HCT116 (cell line): ENCODE measurements at regions not wholly inside any gene's neighbourhood (a gene's known extent, or its start where the extent isn't known, plus 50 kb on each side); places are given as distances from the start of the nearest gene placed in this dataset.

Experiments
- CBX3 ChIP-seq: IDR thresholded peaks from 2 replicates; pipeline ENCODE4 v1.6.1; 2012; ENCODE audit warnings: low read depth
- CEBPB ChIP-seq: IDR thresholded peaks from 2 replicates; pipeline ENCODE4 v1.6.1; 2012; ENCODE audit warnings: low read depth
- CTCF ChIP-seq, 3 experiments: fragments of 200-600 bp in 1 of 3; sonication (generic) in 1 of 3; IDR thresholded peaks in 2 of 3; conservative IDR thresholded peaks in 1 of 3; 2 replicates each; pipeline ENCODE4 v1.5.1; 2012 to 2017; ENCODE audit warnings: low read depth in 2 of 3, low read length in 2 of 3, antibody characterized with exemption in 1 of 3, borderline replicate concordance in 1 of 3, control low read depth in 1 of 3, mild to moderate bottlenecking in 1 of 3, mixed read lengths in 1 of 3, mixed run types in 1 of 3, moderate library complexity in 1 of 3; ENCODE audit not compliant: insufficient read depth in 1 of 3
- EGR1 ChIP-seq: IDR thresholded peaks from 2 replicates; pipeline ENCODE4 v1.6.1; 2012; ENCODE audit warnings: low read depth
- EZH2 ChIP-seq: fragments of 200-600 bp; sonication (generic); IDR thresholded peaks from 2 replicates; pipeline ENCODE4 v1.6.1; 2017; ENCODE audit warnings: antibody characterized with exemption, mixed run types
- EZH2phosphoT487 ChIP-seq: fragments of 200-600 bp; IDR thresholded peaks from 2 replicates; pipeline ENCODE4 v1.6.1; 2018; ENCODE audit warnings: antibody characterized with exemption, borderline replicate concordance
- FOSL1 ChIP-seq: IDR thresholded peaks from 2 replicates; pipeline ENCODE4 v1.6.1; 2012; ENCODE audit warnings: low read depth
- POLR2A ChIP-seq: IDR thresholded peaks from 2 replicates; pipeline ENCODE4 v1.7.0; 2011; ENCODE audit warnings: borderline replicate concordance; ENCODE audit not compliant: insufficient read depth, insufficient read length; ENCODE audit errors: extremely low read depth
- POLR2AphosphoS5 ChIP-seq: IDR thresholded peaks from 2 replicates; pipeline ENCODE4 v1.6.1; 2011; ENCODE audit warnings: mild to moderate bottlenecking, low read depth, low read length, moderate library complexity
- RAD21 ChIP-seq: IDR thresholded peaks from 2 replicates; pipeline ENCODE4 v1.6.1; 2012; ENCODE audit warnings: low read depth, mild to moderate bottlenecking
- YY1 ChIP-seq: IDR thresholded peaks from 2 replicates; pipeline ENCODE4 v1.6.1; 2011; ENCODE audit warnings: low read length, low read depth, moderate library complexity, mild to moderate bottlenecking; ENCODE audit not compliant: insufficient replicate concordance; ENCODE audit errors: extremely low read depth
- ZNF274 ChIP-seq: fragments of 200-500 bp; sonication (Bioruptor generic); IDR thresholded peaks from 2 replicates; pipeline ENCODE4 v1.6.1; 2014; ENCODE audit warnings: mild to moderate bottlenecking, low read depth, low read length, inconsistent platforms

- TF ChIP-seq CTCF (IDR thresholded peaks at IDR 0.05 in 2 of 3, conservative IDR thresholded peaks at IDR 0.05 in 1 of 3; ENCODE audit: borderline replicate concordance in 1 of 3, insufficient read depth in 1 of 3, low read depth in 2 of 3, low read length in 2 of 3) = no peak
- no peak for TF ChIP-seq POLR2AphosphoS5
- TF ChIP-seq EGR1 = no peak
- TF ChIP-seq RAD21 = no peak
- no peak for TF ChIP-seq EZH2
- TF ChIP-seq CEBPB = no peak
- no peak for TF ChIP-seq POLR2A
- TF ChIP-seq FOSL1 = no peak
- TF ChIP-seq CBX3 = no peak
- TF ChIP-seq EZH2phosphoT487 = no peak
- TF ChIP-seq ZNF274 = no peak
- no peak for TF ChIP-seq YY1
Measured at GRCh38 chr2:64283006-64283570, 138.9 kb upstream of the PELI1 start.
